SK-N-SH (cell line): ENCODE measurements at regions not wholly inside any gene's neighbourhood (a gene's known extent, or its start where the extent isn't known, plus 50 kb on each side); places are given as distances from the start of the nearest gene placed in this dataset.

ENCODE experiments used
- CTCF ChIA-PET: fragments of 300-600, 350-600 bp; formaldehyde crosslinking; extraction: SDS; loops from one replicate; lab custom pipeline; 2021; lab: Yijun Ruan, JAX
- POLR2A ChIA-PET: fragments of 350-600 bp; sonication (Branson Sonifier 250); formaldehyde crosslinking; extraction: SDS; loops from one replicate; lab custom pipeline; 2020; ENCODE audit warnings: antibody characterized with exemption, inconsistent platforms; lab: Yijun Ruan, JAX
- DNase-seq: peaks from one replicate; pipeline ENCODE4 v3.0.0; 2012
- H2AFZ ChIP-seq: fragments of 200-600 bp; sonication (generic); 2 replicates; pipeline ENCODE4 v1.8.1; 2016; ENCODE audit warnings: antibody characterized with exemption, mild to moderate bottlenecking, low read depth
- H3F3A ChIP-seq: fragments of 200-600 bp; sonication (generic); replicated peaks from 2 replicates; pipeline ENCODE3; 2016; ENCODE audit warnings: antibody characterized with exemption, mild to moderate bottlenecking; ENCODE audit not compliant: insufficient read depth
- H3K27ac ChIP-seq, 2 experiments: fragments of 200-500 bp in 1 of 2; fragments of 200-600 bp in 1 of 2; sonication (Bioruptor generic) in 1 of 2; sonication (generic), shearing (Covaris generic) in 1 of 2; 2 replicates each; pipeline versions ENCODE4 v1.5.1 to v1.6.1; 2014 to 2016; ENCODE audit warnings: low read depth in 2 of 2, inconsistent platforms in 1 of 2, low read length in 1 of 2, mild to moderate bottlenecking in 1 of 2, mixed read lengths in 1 of 2
- H3K27me3 ChIP-seq: fragments of 200-600 bp; sonication (generic), shearing (Covaris generic); 2 replicates; pipeline ENCODE4 v1.6.1; 2016; ENCODE audit warnings: mixed run types; ENCODE audit not compliant: insufficient read depth
- H3K36me3 ChIP-seq, 2 experiments: fragments of 200-500 bp in 1 of 2; fragments of 200-600 bp in 1 of 2; sonication (Bioruptor generic) in 1 of 2; sonication (generic) in 1 of 2; replicated peaks in 1 of 2; 2 replicates each; pipeline versions ENCODE3 to v1.5.1; 2014 to 2016; ENCODE audit warnings: low read length in 1 of 2, mild to moderate bottlenecking in 1 of 2; ENCODE audit not compliant: insufficient read depth in 2 of 2, control insufficient read depth in 1 of 2
- H3K4me1 ChIP-seq, 2 experiments: fragments of 200-500 bp in 1 of 2; fragments of 200-600 bp in 1 of 2; sonication (Bioruptor generic) in 1 of 2; sonication (generic), shearing (Covaris generic) in 1 of 2; 2 replicates each; pipeline versions ENCODE4 v1.5.1 to v1.6.1; 2014 to 2016; ENCODE audit warnings: low read depth in 1 of 2, low read length in 1 of 2, mixed run types in 1 of 2; ENCODE audit not compliant: insufficient read depth in 2 of 2, control insufficient read depth in 1 of 2
- H3K4me2 ChIP-seq: fragments of 200-600 bp; sonication (generic), shearing (Covaris generic); 2 replicates; pipeline ENCODE4 v1.6.1; 2017; ENCODE audit warnings: mixed run types
- H3K4me3 ChIP-seq, 2 experiments: fragments of 200-500 bp in 1 of 2; fragments of 200-600 bp in 1 of 2; sonication (Bioruptor generic) in 1 of 2; sonication (generic), shearing (Covaris generic) in 1 of 2; 2 replicates each; pipeline versions ENCODE4 v1.5.1 to v1.8.1; 2014 to 2016; ENCODE audit warnings: low read depth in 2 of 2, inconsistent platforms in 1 of 2, low read length in 1 of 2, mild to moderate bottlenecking in 1 of 2, mixed read lengths in 1 of 2, moderate library complexity in 1 of 2
- H3K79me2 ChIP-seq: fragments of 200-600 bp; sonication (generic); 2 replicates; pipeline ENCODE4 v1.8.1; 2017; ENCODE audit warnings: mild to moderate bottlenecking; ENCODE audit not compliant: insufficient read depth
- H3K9ac ChIP-seq: fragments of 200-600 bp; sonication (generic); 2 replicates; pipeline ENCODE4 v1.6.1; 2017; ENCODE audit warnings: mixed run types
- H3K9me2 ChIP-seq: fragments of 200-600 bp; sonication (generic); 2 replicates; pipeline ENCODE4 v1.6.1; 2017; ENCODE audit warnings: mixed run types
- H3K9me3 ChIP-seq: fragments of 200-600 bp; sonication (generic); 2 replicates; pipeline ENCODE4 v1.6.1; 2017; ENCODE audit warnings: mixed run types, mild to moderate bottlenecking, moderate library complexity
- H4K20me1 ChIP-seq: fragments of 200-600 bp; sonication (generic); 2 replicates; pipeline ENCODE4 v1.6.1; 2017; ENCODE audit warnings: mild to moderate bottlenecking, mixed run types; ENCODE audit not compliant: insufficient read depth
- CTCF ChIP-seq: fragments of 200-600 bp; sonication (generic); IDR thresholded peaks from 2 replicates; pipeline ENCODE4 v1.6.1; 2017; ENCODE audit warnings: antibody characterized with exemption, mild to moderate bottlenecking, moderate library complexity
- FOSL2 ChIP-seq: IDR thresholded peaks from 2 replicates; pipeline ENCODE4 v1.4.0; 2012; ENCODE audit warnings: low read depth, mild to moderate bottlenecking, moderate library complexity, borderline replicate concordance
- MXI1 ChIP-seq: IDR thresholded peaks from 2 replicates; pipeline ENCODE4 v1.6.1; 2012; ENCODE audit warnings: mild to moderate bottlenecking, low read depth, low read length, improper control_type of control experiment
- PBX3 ChIP-seq: IDR thresholded peaks from 2 replicates; pipeline ENCODE4; 2012
- RAD21 ChIP-seq: IDR thresholded peaks from 2 replicates; pipeline ENCODE4 v1.6.1; 2012; ENCODE audit warnings: mild to moderate bottlenecking, low read length
- RFX5 ChIP-seq: IDR thresholded peaks from 2 replicates; pipeline ENCODE4 v1.6.1; 2012; ENCODE audit warnings: mild to moderate bottlenecking, improper control_type of control experiment, low read length
- RXRA ChIP-seq: IDR thresholded peaks from 2 replicates; pipeline ENCODE4 v1.4.0; 2012; ENCODE audit warnings: low read depth, mild to moderate bottlenecking, borderline replicate concordance
- SMC3 ChIP-seq: IDR thresholded peaks from 2 replicates; pipeline ENCODE4 v1.6.1; 2012; ENCODE audit warnings: low read depth, low read length, improper control_type of control experiment
- USF1 ChIP-seq: IDR thresholded peaks from 2 replicates; pipeline ENCODE4 v1.4.0; 2012; ENCODE audit warnings: low read depth, borderline replicate concordance
- USF2 ChIP-seq: fragments of 150-350 bp; IDR thresholded peaks from 2 replicates; pipeline ENCODE4 v1.6.1; 2017; ENCODE audit warnings: antibody characterized with exemption, low read length, low read depth, borderline replicate concordance
- YY1 ChIP-seq: IDR thresholded peaks from 2 replicates; pipeline ENCODE4 v1.4.0; 2012; ENCODE audit warnings: low read depth, mild to moderate bottlenecking
- ZBTB33 ChIP-seq: IDR thresholded peaks from 2 replicates; pipeline ENCODE4 v1.4.0; 2012; ENCODE audit warnings: low read depth, borderline replicate concordance
- WGBS: methylation state at CpG from one replicate; pipeline ENCODE4 v1.1.6; 2017; ENCODE audit warnings: low lambda C conversion rate; 5-methylcytosine and 5-hydroxymethylcytosine counted together

GRCh38 chr21:24825348-24825747 is 781.9 kb downstream of the MRPL39 start:
- Histone ChIP-seq H2AFZ (0 out of 2 replicates have a peak overlapping the region, but pooled peaks have one; percentile 26), H3K9ac (no peak overlapping the region), H3K9me2 (no peaks in the 10 kb centered on the region), H3K4me1 (peaks cover 0 to 18% of the 10 kb centered on the region in 2 experiments; a peak in 2 of 4 replicates), H4K20me1 (no peaks in the 10 kb centered on the region)
- POLR2A ChIA-PET: no interaction called here
- CTCF ChIA-PET: no interaction called here
- TF ChIP-seq MXI1: no peak
- no peak for TF ChIP-seq YY1
- no peak for TF ChIP-seq CTCF
- no peak for TF ChIP-seq FOSL2
- TF ChIP-seq ZBTB33: no peak
- TF ChIP-seq PBX3: no peak
- no peak for TF ChIP-seq RAD21
- TF ChIP-seq RXRA: no peak
- no peak for TF ChIP-seq RFX5
- TF ChIP-seq SMC3: no peak
- TF ChIP-seq USF1: no peak
- TF ChIP-seq USF2: no peak
- TF ChIP-seq, all 33 proteins: peak for 0
- no peak for DNase-seq
- Histone ChIP-seq H3K9me3 (no peaks in the 10 kb centered on the region), H3K27me3 (no peaks in the 10 kb centered on the region), H3K4me3 (no peak overlapping the region), H3K27ac (no peak overlapping the region), H3K4me2 (no peak overlapping the region), H3K36me3 (no peaks in the 10 kb centered on the region), H3K79me2 (no peaks in the 10 kb centered on the region), H3F3A (no peaks in the 10 kb centered on the region)
- 59% methylated on average over 4 of the region's 4 CpGs for WGBS
